Astrocyte of the cerebellum (primary cell): ENCODE measurements at regions not wholly inside any gene's neighbourhood (a gene's known extent, or its start where the extent isn't known, plus 50 kb on each side); places are given as distances from the start of the nearest gene placed in this dataset.

Experiments
- DNase-seq: peaks from one replicate; pipeline ENCODE4 v3.0.0-alpha.2; 2011; ENCODE audit warnings: low read depth
- H3K4me3 ChIP-seq: 2 replicates; pipeline ENCODE4 v1.5.1; 2011; ENCODE audit warnings: mild to moderate bottlenecking, low read depth, low read length, moderate library complexity
- in situ Hi-C: cut with HindIII; loops from 2 replicates; pipeline ENCODE4 v1.10.0; 2017; ENCODE audit warnings: low sequenced_read_pairs
- TF ChIP-seq, protein P1 (sequence below): IDR thresholded peaks from 2 replicates; pipeline ENCODE4 v1.5.1; 2012; ENCODE audit warnings: low read length, low read depth, moderate library complexity, mild to moderate bottlenecking; ENCODE audit errors: missing control alignments

DNA sequence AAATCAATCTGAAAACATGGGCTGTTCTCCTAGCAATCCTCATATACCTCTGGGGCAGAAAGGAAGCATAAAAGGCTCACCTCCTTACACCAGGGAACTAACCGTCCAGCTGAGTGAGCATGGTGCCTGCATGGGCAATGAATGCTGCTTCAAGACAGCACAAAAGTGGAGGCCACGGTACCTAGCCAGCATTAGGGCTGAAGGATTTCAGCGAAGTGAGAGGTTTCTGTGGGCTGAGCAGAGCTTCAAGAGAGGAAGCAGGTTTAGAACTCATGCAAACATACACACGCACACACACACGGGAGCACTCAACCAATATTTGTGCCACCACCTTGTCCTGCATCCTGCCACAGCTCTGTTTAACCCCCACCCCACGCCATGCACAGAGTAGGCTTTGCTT, 838.5 kb upstream of the TMEM132C start:
- in situ Hi-C loops, result no loop called here
- no peak overlapping the region for H3K4me3 ChIP-seq
- TF ChIP-seq, protein P1, sequence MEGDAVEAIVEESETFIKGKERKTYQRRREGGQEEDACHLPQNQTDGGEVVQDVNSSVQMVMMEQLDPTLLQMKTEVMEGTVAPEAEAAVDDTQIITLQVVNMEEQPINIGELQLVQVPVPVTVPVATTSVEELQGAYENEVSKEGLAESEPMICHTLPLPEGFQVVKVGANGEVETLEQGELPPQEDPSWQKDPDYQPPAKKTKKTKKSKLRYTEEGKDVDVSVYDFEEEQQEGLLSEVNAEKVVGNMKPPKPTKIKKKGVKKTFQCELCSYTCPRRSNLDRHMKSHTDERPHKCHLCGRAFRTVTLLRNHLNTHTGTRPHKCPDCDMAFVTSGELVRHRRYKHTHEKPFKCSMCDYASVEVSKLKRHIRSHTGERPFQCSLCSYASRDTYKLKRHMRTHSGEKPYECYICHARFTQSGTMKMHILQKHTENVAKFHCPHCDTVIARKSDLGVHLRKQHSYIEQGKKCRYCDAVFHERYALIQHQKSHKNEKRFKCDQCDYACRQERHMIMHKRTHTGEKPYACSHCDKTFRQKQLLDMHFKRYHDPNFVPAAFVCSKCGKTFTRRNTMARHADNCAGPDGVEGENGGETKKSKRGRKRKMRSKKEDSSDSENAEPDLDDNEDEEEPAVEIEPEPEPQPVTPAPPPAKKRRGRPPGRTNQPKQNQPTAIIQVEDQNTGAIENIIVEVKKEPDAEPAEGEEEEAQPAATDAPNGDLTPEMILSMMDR, result no peak
- DNase-seq, result no peak

DNA sequence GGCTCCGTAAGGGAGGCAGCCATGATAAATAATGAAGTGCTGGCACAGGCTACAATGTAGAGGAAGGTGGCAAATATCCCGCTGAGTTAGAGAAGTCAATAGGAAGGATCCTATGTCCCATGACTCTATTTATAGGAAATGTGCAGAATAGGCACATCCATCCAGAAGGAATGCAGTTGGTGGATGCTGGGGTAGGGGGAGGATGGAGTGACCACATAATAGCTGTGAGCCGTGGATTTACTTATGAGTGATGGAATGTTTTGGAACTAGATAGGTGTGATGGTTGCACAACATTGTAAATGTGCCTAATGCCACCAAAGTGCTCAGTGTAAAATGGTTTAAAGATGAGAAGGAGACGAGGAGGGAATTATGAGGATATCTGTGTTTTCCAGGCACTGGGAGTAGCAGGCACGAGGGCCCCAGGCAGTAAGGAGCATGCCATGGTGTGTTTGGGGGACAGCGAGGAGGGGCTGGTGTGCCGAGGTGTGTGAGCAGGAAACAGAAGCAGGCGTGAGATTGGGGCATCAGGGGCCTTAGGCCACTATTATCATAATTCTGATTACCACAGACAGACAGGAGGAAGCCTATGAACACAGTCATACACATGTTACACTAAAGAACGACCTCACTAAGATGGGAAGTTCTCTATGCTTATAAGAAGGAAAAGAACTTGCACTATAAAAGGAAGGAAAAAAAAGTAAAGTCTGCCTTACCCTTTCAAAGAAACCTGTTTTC, 837.3 kb upstream of the TMEM132C start:
- no peak for DNase-seq
- in situ Hi-C loops, result no loop called here
- TF ChIP-seq, protein P1, result no peak

DNA sequence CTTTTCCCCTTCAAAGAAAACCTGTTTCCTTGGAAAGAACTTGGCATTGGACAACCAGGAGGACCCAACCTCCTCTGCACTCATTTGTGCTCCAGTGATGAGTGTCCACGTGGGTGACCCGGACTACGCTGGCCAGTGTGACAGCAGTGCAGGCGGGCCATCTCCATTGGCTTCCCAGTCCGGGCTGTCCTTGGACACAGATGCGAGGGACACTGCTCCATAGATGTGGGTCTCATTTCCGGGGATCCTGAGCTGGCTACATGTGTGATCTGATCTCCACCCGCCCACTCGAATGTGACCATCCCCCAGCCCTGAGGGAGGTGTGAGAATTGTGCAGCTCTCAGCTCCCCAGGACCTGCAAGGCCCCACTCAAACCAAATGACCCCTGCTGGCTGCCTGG, 836.6 kb upstream of the TMEM132C start:
- in situ Hi-C loops, result no loop called here
- TF ChIP-seq, protein P1, result no peak
- DNase-seq, result no peak
- H3K4me3 ChIP-seq, result no peak overlapping the region

More for the DNA sequence above, 837.3 kb upstream of the TMEM132C start:
- H3K4me3 ChIP-seq, result no peak overlapping the region

DNA sequence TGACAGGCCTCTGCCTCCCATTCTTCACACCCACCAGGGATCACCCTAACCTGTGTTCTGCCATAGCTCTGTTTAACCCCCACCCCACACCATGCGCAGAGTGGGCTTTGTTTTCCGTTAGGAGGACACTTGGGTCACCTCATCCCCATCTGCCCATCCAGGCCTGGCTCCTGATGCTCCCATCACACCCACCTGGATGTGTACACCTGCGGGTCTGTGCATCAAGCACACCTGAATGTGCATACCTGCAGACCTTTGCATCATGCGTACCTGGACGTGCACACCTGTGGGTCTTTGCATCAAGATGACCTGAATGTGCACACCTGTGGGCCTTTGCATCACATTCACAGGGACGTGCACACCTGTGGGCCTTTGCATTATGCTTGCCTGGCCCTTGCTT, 835.8 kb upstream of the TMEM132C start:
- in situ Hi-C loops, result no loop called here
- DNase-seq, result no peak
- TF ChIP-seq, protein P1, result no peak
- H3K4me3 ChIP-seq, result no peak overlapping the region

DNA sequence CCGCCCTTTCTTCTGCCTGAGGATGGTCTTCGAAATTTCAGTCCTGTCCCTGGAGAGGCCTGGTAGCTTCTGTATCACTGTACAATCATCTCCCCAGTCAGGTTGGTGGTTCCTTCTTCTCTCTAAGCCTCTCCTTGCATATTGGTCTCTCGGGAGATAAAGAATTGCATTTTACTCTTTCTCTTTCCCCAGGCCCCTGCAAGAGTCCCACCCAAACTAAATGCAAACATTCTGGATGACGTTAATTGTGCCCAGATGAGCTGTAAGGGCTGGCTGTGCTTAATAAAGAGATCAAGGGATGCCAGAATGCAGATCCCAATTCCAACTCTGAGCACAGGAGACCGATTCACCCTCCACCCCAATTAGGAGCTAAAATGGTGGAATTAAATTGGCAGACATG, 835.4 kb upstream of the TMEM132C start:
- in situ Hi-C loops, result no loop called here

DNA sequence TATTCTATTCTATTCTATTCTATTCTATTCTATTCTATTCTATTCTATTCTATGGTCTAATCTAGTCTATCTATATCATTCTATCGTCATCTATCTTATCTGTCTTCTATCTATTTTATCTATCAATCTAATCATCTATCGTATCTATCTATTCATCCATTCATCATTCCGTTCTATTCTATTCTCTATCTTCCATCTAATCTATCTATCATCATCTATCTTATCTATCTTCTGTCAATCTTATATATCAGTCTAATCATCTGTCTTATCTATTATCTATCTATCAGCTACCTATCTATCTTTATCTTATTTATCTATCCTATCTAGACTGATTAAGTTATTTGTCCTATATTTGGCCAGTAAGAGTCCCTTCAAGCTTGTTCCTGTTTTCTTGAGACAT, 831.5 kb upstream of the TMEM132C start:
- in situ Hi-C loops, result no loop called here
- no peak overlapping the region for H3K4me3 ChIP-seq
- no peak for DNase-seq
- TF ChIP-seq, protein P1, result no peak

More for the DNA sequence above, 835.4 kb upstream of the TMEM132C start:
- H3K4me3 ChIP-seq, result no peak overlapping the region
- DNase-seq, result no peak
- TF ChIP-seq, protein P1, result no peak
